GM19099 (cell line): ENCODE measurements at regions not wholly inside any gene's neighbourhood (a gene's known extent, or its start where the extent isn't known, plus 50 kb on each side); places are given as distances from the start of the nearest gene placed in this dataset.

Source experiments
- POLR2A ChIP-seq: IDR thresholded peaks from 3 replicates; pipeline ENCODE4 v1.6.1; 2011; ENCODE audit warnings: low read depth; ENCODE audit not compliant: insufficient read length; ENCODE audit errors: extremely low read depth

- TF ChIP-seq POLR2A: no peak
Observed at GRCh38 chr1:168942165-168942564, 164.3 kb upstream of the ATP1B1 start.

GRCh38 chr1:168945870-168946269, 160.6 kb upstream of the ATP1B1 start:
- no peak for TF ChIP-seq POLR2A

GRCh38 chr1:168947041-168947440, 159.4 kb upstream of the ATP1B1 start:
- no peak for TF ChIP-seq POLR2A

- TF ChIP-seq POLR2A: no peak
Observed at GRCh38 chr1:168949672-168950071, 156.8 kb upstream of the ATP1B1 start.

GRCh38 chr1:168957818-168958217, 148.7 kb upstream of the ATP1B1 start:
- no peak for TF ChIP-seq POLR2A

GRCh38 chr1:168958562-168959289, 147.8 kb upstream of the ATP1B1 start:
- no peak for TF ChIP-seq POLR2A

GRCh38 chr1:168959382-168959781, 147.1 kb upstream of the ATP1B1 start:
- TF ChIP-seq POLR2A: no peak

- no peak for TF ChIP-seq POLR2A
Observed at GRCh38 chr1:168960114-168960513, 146.4 kb upstream of the ATP1B1 start.

GRCh38 chr1:168960595-168960994, 145.9 kb upstream of the ATP1B1 start:
- TF ChIP-seq POLR2A: no peak

- TF ChIP-seq POLR2A: no peak
Observed at GRCh38 chr1:168963601-168964000, 142.9 kb upstream of the ATP1B1 start.

GRCh38 chr1:168964478-168964877, 142.0 kb upstream of the ATP1B1 start:
- no peak for TF ChIP-seq POLR2A

GRCh38 chr1:168966217-168966616, 140.3 kb upstream of the ATP1B1 start:
- TF ChIP-seq POLR2A: no peak

GRCh38 chr1:168966636-168967035, 139.9 kb upstream of the ATP1B1 start:
- TF ChIP-seq POLR2A: no peak

- TF ChIP-seq POLR2A: no peak
Observed at GRCh38 chr1:168970926-168971659, 135.4 kb upstream of the ATP1B1 start.

GRCh38 chr1:168972225-168972624, 134.3 kb upstream of the ATP1B1 start:
- TF ChIP-seq POLR2A: no peak

GRCh38 chr1:168972887-168973286, 133.6 kb upstream of the ATP1B1 start:
- no peak for TF ChIP-seq POLR2A

- TF ChIP-seq POLR2A: no peak
Observed at GRCh38 chr1:168974117-168974516, 132.4 kb upstream of the ATP1B1 start.

- no peak for TF ChIP-seq POLR2A
Observed at GRCh38 chr1:168974611-168975010, 131.9 kb upstream of the ATP1B1 start.
